Right ventricle myocardium superior (tissue), 1 donor: ENCODE measurements at regions not wholly inside any gene's neighbourhood (a gene's known extent, or its start where the extent isn't known, plus 50 kb on each side); places are given as distances from the start of the nearest gene placed in this dataset.
A peak's percentile ranks its signal among the peaks of the same experiment; 100 is the strongest.

Source experiments
- ATAC-seq: fragments of 200-7000 bp; cut with Tn5 transposase; one replicate; pipeline ENCODE4 v1.9.1; 2020; ENCODE audit warnings: mild to moderate bottlenecking; ENCODE audit not compliant: poor library complexity
- DNase-seq: peaks from one replicate; pipeline ENCODE4 v3.0.0-alpha.2; 2020
- intact Hi-C: fragments of 100-400 bp; cut with DNase I; formaldehyde crosslinking; loops from one replicate; pipeline ENCODE4 v1.11.2; 2022
- donor health status: DM: no; HTN: yes; CAD: no; lungs with severe emphysema.

DNA sequence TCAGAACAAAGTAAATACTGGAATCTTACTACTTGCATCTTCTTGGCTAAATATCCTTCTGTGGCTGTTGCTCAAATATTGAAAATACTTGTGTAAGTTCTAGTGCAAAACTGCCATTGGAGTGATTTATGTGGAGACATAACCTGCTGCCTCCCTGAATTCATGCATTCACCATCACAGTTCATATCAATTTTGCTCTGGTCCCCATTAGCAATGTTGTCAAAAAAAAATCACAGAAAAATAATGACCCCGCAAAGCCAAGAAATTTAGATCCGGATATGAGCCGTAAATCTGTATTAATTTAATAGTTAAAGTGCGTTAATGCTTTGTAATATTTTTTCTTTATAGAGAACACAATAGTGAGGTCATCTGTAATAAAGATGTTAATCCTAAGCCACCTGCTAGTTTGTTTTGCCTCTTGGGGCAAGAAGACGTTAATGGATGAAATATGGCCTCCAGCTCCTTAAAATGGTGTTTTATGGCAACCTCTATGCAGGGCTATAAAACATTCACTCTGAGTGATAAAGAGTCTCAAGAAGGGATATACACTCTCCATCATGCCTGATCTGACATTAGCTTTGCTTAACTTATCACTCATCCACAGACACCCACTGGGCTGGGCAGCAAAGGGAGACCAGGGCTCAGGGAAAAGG is 255.9 kb downstream of the INSC start:
- ATAC-seq = no peak
- intact Hi-C loops = no loop called here

DNA sequence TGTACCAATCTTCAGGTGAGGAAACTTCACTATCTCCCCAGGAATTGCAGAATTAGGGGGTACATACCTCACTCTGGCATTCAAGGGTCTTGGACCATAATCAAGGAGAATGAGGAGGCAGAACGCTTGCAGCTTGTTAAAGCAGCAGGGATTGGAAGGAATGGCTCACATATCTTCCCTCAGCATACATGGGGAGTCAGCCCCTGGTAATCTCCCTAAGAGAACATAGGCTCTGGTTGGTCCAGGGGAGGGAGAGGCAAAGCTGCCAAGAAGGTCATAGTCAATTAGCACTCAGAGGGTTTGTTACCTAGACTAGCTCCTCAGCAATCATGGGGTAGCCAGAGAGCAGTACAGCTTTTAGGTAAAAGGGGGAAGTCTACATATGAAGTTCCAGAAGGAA is 256.8 kb downstream of the INSC start:
- no peak for ATAC-seq
- intact Hi-C loops = no loop called here
- DNase-seq = no peak

More for the DNA sequence above, 255.9 kb downstream of the INSC start:
- no peak for DNase-seq

DNA sequence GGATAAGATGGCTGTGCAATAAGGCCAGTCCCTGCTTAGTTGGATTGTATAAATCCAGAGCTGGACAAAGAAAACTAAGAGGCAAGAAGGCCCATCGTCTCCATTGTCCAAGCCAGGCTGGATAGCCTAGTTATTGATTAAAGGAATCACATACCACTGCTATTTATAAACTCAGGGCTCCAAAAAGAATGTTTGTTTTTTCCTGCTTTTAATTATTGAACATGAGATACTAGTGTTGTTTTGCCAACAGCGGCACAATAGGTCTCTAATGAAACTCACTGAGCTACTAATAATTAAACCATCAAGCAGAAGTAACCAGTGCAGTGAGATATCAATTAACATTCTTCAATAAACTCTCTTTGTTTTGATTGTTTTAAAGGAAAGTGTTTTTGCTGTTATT is 259.7 kb downstream of the INSC start:
- intact Hi-C loops = no loop called here
- DNase-seq (no peak), ATAC-seq (no peak)

DNA sequence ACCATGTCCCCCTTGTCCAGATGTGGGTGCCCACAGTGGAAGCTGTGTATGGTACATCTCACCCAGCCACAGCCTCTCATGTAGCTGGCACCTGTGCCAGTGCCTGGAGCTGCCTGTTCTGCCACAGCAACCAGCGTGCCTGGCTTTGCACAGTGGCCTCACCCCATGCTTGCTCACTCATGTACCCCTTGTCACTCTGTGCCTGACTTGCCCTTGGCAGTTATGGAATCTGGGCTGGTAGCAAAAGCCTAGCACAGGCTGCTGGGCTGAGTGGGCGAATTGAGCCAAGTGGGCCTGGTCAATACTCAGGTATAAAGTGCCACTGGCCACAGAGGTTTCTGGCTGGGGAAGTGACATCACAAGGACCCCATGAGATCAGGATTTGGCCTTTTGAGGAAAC is 264.2 kb downstream of the INSC start:
- intact Hi-C loops = no loop called here
- DNase-seq = no peak
- ATAC-seq = no peak

DNA sequence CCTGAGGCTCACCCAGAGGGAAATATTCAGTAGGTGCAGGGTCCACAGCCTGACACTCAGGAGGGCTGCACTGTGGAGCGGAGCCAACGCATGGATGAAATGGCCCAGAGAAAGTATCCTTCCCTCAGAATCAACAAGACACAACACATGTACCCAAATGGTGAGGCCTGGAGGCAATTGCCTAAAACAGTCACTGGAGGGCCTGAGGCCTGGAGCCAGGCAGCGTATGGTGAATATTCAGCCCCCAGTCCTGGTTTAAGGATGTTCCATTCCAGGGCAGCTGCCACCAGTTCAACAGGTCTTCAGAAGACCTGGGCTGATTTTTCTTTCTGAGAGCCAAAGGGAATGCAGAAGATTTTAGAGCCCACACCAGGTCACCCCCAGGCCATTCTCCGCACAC is 264.8 kb downstream of the INSC start:
- DNase-seq (no peak), ATAC-seq (no peak)
- intact Hi-C loops = no loop called here

DNA sequence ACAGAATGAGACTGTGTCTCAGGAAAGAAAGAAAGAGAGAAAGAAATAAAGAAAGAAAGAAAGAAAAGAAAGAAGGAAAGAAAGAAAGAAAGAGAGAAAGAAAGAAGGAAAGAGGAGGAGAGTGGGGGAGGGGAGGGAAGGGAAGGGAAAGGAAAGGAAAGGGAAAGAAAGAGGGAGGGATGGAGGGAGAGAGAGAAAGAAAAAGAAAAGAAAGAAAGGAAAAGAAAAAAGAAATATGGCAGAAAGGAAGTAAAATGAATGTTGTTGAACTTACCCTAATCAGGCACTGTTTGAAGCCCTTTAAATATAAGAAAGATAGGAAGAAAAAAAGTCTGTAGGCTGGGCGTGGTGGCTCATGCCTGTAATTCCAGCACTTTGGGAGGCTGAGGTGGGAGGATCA is 276.1 kb downstream of the INSC start:
- ATAC-seq (no peak), DNase-seq (no peak)
- intact Hi-C loops = no loop called here

DNA sequence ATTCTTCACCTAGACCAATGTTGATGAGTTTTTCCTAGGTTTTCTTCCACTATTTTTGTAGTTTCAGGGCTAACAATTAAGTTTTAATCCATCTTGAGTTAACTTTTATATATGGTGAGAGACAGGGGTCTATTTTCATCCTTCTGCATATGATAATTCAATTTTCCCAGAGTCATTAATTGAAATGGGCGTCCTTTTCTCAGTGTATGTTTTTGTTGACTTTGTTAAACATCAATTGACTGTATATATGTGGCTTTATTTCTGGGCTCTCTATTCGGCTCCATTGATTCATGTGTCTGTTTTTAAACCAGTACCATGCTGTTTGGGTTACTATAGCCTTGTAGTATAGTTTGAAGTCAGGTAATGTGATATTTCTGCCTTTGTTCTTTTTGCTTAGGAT is 282.1 kb downstream of the INSC start:
- DNase-seq = no peak
- intact Hi-C loops = no loop called here
- no peak for ATAC-seq

DNA sequence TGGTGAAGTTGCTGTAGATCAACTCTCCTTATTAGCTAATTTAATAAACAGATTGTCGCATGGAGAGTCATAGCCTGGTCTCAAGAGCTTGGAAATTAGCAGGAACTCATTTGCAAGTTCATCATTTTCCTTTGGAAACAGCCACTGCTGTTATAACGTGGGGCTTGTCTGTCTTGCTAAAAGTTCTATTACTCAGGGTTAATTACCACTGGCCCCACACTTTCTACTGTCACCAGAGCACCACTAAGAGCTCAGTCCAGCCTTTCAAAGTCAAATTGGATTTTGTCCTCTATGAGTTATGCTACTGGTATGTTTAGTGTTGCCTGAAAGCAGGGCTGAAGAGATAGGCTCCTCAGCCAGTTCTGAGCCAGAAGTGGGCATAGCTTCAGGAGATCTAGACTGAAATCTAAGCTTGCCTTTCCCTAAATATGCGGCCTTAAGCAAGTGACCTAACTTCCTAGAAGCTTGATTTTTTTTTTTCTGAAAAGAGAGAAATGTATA is 292.2 kb downstream of the INSC start:
- intact Hi-C loops = no loop called here
- no peak for DNase-seq
- no peak for ATAC-seq

DNA sequence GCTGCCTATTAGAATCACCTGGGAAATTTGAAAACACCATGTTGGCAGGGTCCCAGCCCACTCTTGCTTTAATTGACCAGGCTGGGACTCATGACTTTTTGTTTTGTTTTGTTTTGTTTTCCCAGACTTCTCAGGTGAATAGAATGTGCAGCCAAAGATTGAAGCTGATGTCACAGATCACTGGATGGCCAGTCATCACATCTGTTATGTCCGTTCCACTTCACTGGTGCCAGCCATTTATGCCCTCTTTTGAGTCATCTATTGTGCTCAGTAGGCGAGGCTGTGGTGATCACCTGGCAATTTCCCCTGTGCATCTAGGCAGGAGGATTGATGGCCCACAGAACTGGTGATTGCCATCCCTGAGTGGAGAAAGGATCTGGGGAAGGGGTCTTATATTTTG is 297.3 kb downstream of the INSC start:
- intact Hi-C loops = no loop called here
- DNase-seq = no peak
- ATAC-seq = no peak

DNA sequence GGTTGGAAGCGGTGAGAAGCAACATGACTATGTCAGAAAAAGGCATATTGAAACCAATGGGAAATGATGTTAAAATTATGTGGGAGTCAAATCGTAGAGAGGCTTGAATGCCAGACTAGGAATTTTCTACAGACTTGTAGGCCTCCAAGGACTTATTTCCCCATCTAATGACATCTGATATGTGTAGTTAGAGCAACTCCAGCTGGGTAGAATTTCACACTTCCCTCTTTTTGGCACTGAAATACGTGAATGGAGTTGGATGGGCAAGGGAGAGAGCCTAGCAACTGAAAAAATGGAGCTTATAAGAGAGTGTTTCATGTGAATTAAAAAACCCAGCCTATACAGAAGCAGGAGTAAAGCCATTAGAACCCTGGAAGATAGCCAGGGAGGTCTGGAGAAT is 304.2 kb downstream of the INSC start:
- DNase-seq (no peak), ATAC-seq (peak; percentile 39)
- intact Hi-C loops = no loop called here

DNA sequence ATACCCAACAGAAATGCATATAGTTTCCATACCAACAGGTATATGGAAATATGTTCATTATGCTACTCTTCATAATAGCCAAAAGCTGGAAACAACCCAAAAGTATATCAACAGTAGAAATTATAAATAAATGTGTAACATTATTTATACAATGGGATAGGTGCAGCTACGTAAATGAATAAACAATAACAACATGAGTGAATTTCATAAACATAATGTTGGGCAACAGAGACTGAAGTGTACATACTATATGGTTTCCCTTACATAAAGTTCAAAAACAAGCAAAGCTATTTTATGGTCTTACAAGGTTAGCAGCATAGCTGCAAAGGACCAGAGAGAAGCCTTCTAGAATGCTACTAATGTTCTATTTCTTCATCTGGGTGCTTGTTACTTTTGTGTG is 305.0 kb downstream of the INSC start:
- no peak for ATAC-seq
- DNase-seq = no peak
- intact Hi-C loops = no loop called here

DNA sequence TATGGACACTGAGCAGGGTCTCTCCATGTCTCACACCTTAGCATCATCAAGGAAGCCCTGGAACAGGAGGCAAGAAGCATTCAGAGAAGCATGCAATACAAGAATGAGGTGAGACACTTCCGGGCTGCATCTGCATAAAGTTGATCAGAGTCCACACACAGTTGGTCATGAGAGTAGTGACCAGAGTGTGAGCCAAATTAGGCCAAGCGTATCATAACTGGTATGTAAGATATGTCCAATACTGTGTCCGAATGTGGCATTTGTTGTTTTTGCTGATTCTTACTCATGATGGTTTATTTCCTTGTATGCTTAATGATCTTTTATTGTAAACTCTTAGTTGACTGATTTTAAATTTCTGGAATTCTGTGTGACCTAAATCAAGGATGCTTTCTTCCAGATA is 315.7 kb downstream of the INSC start:
- no peak for ATAC-seq
- DNase-seq = no peak
- intact Hi-C loops = no loop called here

DNA sequence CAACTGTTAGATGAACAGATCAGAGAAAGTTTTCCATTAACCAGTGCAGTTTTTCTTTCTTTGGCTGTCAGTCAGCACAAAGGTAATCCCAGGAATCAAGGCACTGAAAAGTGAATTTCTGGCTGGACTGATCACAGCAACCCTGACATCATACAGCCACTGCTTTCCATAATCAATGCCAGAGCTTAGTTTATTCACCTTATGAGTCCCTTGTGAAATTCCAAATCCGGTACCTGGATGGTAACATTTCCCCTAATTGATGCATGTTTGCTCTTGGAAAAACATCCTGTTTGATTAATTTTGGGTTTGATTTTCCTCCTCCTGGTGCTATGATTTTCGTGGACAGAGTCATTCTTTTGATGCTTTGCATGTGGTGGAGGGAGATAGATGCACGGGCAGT is 319.8 kb downstream of the INSC start:
- no peak for ATAC-seq
- intact Hi-C loops = no loop called here
- DNase-seq = no peak

DNA sequence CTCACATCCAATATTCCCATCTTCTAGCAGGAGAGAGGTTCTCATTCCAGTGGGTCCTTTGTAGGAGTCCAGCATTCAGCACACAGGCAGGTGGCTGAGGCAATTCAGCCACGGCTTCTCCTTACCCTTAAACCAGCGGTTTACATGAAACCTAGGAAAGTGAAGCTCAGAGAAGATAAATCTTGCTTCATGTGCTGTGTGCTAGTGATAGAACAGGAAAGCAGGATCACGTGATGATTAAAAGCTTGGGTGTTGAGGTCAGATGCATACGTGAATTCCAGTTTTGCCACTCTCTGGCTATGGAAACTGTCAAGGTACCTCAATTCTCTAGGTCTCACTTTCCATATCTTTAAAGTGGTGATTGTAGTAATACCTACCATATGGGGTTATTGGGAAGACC is 331.6 kb downstream of the INSC start:
- DNase-seq (no peak), ATAC-seq (no peak)
- intact Hi-C loops = no loop called here

DNA sequence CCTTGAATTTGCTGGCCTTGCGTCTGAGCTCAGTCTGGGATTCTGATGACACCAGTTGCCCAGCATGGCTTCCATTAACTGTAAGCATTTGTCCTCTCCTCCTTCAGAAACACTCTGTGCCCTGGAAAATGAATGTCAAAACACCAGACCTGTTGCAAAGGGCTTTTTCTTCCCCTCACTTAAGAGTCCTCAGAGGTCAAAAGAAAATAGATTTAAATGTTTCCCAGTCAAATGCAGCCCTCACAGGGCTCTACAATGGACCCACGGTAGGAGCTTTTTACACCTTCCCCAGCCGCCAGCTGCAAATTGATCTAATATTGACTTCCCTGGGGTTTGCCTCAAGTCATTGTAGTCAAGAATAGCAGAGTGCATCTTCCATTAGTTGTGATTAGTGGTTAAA is 332.2 kb downstream of the INSC start:
- intact Hi-C loops = no loop called here
- no peak for ATAC-seq
- no peak for DNase-seq

DNA sequence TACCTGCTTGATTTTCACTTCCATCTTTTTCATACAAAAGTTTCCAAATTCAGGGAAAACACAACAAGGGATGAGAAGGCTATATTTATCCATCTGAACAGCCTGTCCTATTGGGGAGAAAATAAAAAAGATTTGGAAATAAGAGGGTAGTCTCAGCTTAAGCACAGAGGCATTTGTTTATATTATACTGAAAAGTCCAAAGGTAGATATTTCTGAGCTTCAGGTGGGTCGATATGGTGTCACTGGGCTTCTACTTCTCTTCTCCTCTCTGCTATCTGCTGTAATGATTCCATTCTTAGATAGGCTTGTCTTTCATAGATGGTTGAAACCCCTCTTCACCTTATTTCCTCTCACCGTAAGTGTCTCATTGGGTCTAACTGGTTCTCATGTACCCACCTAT is 337.0 kb downstream of the INSC start:
- DNase-seq (no peak), ATAC-seq (no peak)
- intact Hi-C loops = no loop called here

DNA sequence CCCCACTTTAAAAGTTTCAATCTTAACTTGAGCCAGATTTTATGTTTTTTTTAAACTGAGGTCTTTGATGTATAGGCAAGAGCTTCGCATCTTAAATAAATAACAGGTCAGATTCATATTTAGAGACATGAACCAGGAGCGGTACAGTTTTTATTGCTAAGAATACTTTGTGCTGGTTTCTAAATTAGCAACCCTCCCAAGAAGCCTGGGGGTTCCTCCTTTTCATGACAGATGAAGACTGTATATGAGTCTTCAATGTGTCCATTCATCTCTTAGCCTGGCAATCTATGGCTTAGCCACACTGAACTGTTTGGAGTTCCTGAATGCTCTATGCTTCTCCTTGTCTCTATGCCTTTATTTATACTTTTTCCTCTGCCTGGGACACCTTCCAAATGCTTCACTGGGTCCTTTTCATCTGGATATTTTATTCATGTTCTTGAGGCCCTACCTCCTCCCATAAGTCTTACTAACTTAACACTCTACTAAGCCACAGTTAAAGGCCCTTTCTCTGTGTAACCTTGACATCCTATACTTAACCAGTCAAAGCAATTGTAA is 338.6 kb downstream of the INSC start:
- ATAC-seq = no peak
- DNase-seq = no peak
- intact Hi-C loops = no loop called here

DNA sequence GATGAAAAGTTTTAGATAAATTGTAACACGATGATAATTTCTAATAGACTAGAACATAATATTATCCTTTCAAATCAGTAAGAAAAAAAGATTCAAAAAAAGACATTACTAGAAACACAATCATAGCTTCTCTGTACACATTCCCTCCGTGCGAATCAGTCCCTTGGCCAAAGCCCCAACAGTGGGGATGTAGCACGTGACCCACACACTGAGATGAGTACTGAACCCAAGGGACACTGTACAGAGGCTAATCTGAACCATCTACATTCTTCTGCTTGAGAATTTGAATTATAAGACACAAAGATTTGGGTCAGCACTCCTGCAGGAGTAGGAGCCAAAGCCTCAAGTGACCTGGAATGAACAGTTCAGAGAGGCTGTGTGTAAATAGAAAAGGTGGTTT is 353.7 kb downstream of the INSC start:
- no peak for ATAC-seq
- intact Hi-C loops = no loop called here
- no peak for DNase-seq

DNA sequence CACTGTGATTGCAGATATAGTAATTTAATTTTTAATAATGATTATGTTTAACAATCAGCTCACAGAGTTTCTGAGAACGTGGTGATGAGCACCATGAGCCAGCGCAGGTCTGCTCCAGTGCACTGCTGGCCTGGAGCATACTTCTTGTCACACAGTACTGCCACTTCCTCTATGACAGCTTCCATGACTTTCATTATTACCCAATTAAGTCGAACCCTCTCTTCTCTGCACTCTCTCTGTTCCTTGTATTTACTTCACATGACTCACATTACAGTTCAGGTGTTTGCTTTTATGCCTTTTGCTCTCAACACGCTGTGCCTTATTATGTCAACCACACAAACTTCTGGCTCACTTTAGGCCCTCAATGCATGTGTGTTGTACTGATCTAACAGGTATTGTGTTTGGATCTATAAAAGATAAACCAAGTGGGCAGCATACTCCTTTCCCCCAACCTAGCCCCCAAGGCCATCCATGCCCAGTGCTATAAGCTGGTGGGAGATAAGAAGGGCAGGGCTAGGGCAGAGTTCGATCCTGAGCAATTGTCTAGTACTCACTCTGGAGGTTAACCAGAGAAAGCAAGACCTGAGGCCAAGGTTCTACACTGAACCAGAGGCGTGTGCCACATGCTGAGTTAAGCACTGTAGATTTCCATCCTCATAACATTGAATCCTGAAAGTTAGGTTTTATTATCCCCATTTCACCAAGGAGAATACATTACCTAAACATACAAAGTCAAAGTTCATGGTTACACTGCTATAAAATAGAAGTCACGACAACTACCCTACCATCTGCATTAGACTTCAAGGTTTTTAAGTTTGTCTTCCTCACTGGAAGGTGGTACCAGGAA is 356.5 kb downstream of the INSC start:
- ATAC-seq (no peak), DNase-seq (no peak)
- intact Hi-C loops = no loop called here
